ENCODE measurements at regions not wholly inside any gene's neighbourhood (a gene's known extent, or its start where the extent isn't known, plus 50 kb on each side); places are given as distances from the start of the nearest gene placed in this dataset.

DNA sequence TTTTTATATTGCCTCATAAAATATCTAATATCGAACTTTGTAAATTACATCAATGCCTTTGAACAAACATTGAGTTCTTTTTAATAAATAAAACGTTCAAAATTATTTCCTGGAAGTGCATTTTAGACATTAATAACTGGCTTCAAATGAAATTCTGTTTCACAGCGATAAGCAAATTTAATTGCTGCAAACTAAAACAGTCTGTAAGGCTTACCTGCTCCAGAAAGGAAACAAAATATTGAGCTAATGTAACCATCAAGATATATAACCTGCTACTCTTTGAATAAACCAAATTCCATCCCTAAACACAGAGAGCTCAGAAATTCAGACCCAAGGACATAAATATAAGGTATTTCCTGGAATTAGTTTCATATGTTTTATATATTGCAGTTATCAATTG lies 651.3 kb downstream of the MED13L start:
- Histone ChIP-seq H3K9me3 (replicated peaks; ENCODE audit: low read length) (no peaks in the 10 kb centered on the region), H3K36me3 (ENCODE audit: insufficient read depth, low read length) (no peaks in the 10 kb centered on the region), H3K27me3 (ENCODE audit: control insufficient read depth, insufficient read depth, low read length) (peaks cover 8% of the 10 kb centered on the region), H3K9ac (ENCODE audit: low read depth, low read length) (no peak overlapping the region), H3K4me2 (ENCODE audit: low read length) (no peak overlapping the region), H3K4me1 (ENCODE audit: control insufficient read depth, insufficient read depth, low read length) (no peaks in the 10 kb centered on the region), H3K4me3 (ENCODE audit: low read length) (no peak overlapping the region)

DNA sequence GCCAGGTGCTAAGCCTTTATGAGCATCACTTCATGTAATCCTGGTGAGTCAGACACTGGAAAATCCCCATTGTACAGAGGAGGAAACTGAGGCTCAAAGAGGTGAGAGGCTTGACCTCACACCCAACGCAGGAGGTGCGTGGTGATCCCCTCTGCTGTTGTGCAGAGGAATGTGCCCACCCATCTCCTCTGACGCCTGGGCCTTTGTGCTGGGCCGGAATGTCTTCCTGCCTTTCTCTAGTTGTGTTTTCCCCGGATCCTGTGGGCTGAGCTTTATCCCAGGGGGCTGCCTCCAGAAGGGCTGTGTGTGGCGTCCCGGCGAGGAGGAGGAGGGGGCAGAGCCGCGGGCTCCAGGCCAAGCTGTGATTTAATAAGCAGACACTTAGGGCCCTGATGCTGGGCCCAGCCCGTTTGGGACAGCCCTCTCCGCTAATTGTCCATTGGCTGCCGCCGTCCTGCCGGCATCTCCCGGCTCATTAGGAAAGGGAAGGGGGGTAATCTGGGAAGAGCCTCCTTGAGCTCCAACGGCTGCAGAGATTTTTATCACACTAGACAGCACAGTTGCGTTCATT lies 653.6 kb downstream of the MED13L start:
- Histone ChIP-seq H3K27me3 (ENCODE audit: control insufficient read depth, insufficient read depth, low read length) (peaks cover 8% of the 10 kb centered on the region), H3K4me2 (ENCODE audit: low read length) (no peak overlapping the region), H3K9me3 (replicated peaks; ENCODE audit: low read length) (no peaks in the 10 kb centered on the region), H3K9ac (ENCODE audit: low read depth, low read length) (no peak overlapping the region), H3K36me3 (ENCODE audit: insufficient read depth, low read length) (no peaks in the 10 kb centered on the region), H3K4me1 (ENCODE audit: control insufficient read depth, insufficient read depth, low read length) (no peaks in the 10 kb centered on the region), H3K4me3 (ENCODE audit: low read length) (no peak overlapping the region)

DNA sequence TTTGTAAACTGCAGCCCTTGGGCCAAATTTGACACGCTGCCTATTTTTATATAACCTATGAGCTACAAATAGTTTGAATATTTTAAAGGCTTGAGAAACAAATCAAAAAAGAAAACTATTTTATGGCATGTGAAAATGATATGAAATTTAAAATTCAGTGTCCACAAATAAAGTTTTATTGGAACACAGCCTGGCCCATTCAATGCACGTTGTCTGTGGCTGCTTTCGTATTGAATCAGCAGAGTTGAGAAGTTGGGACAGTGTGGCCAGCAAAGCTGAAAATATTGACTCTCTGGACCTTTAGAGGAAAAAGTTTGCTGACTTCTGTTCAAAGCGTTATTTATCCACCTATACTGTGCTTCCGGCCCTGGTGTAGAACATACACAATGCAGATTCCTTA lies 654.2 kb downstream of the MED13L start:
- Histone ChIP-seq H3K9me3 (replicated peaks; ENCODE audit: low read length) (no peaks in the 10 kb centered on the region), H3K4me2 (ENCODE audit: low read length) (no peak overlapping the region), H3K4me3 (ENCODE audit: low read length) (no peak overlapping the region), H3K27me3 (ENCODE audit: control insufficient read depth, insufficient read depth, low read length) (peaks cover 8% of the 10 kb centered on the region), H3K9ac (ENCODE audit: low read depth, low read length) (no peak overlapping the region), H3K36me3 (ENCODE audit: insufficient read depth, low read length) (no peaks in the 10 kb centered on the region), H3K4me1 (ENCODE audit: control insufficient read depth, insufficient read depth, low read length) (no peaks in the 10 kb centered on the region)

DNA sequence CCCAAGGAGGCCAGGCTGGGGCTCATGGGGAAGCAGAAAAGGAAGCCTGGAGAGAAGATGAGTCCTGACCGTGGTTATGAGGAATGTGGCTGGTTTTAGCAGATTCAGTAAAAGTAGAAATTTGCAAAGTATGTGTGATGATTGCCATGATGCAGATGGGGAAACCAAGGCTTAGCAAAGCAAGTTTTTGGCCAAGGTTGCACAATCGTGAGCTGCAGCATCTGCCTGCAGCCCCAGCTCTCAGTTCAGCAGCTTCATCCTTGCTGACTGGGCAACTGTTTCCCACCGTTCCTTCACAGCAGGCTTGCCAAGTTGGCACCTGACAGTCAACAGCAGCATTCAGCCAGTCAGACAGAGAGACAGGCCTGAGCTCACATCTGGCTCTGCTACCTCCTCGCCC lies 656.7 kb downstream of the MED13L start:
- Histone ChIP-seq H3K4me3 (ENCODE audit: low read length) (no peak overlapping the region), H3K4me1 (ENCODE audit: control insufficient read depth, insufficient read depth, low read length) (no peaks in the 10 kb centered on the region), H3K9me3 (replicated peaks; ENCODE audit: low read length) (no peaks in the 10 kb centered on the region)

DNA sequence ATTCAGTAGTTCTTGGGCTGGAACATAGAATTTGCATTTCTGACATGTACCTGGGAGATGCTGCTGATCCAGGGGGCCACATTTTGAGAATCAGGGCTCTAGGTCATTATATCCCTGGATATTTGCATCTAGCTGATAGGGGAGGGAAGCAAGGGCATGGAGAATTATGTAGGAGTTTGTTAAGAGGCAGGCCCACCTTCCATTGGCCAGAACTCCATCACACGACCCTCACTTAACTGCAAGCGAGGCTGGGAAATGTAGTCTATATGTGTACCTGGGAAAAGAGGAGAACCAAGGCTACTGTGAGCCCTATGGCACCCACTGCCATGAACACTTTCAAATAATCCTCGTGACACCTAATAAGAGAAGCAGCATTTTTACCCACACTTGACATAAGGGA lies 657.6 kb downstream of the MED13L start:
- Histone ChIP-seq H3K9me3 (replicated peaks; ENCODE audit: low read length) (no peaks in the 10 kb centered on the region), H3K27me3 (ENCODE audit: control insufficient read depth, insufficient read depth, low read length) (peaks cover 8% of the 10 kb centered on the region), H3K4me1 (ENCODE audit: control insufficient read depth, insufficient read depth, low read length) (no peaks in the 10 kb centered on the region), H3K4me3 (ENCODE audit: low read length) (no peak overlapping the region), H3K4me2 (ENCODE audit: low read length) (no peak overlapping the region), H3K9ac (ENCODE audit: low read depth, low read length) (no peak overlapping the region), H3K36me3 (ENCODE audit: insufficient read depth, low read length) (no peaks in the 10 kb centered on the region)

More for the DNA sequence above, 656.7 kb downstream of the MED13L start:
- H3K27me3 ChIP-seq (ENCODE audit: control insufficient read depth, insufficient read depth, low read length): peaks cover 8% of the 10 kb centered on the region
- no peak overlapping the region for H3K9ac ChIP-seq (ENCODE audit: low read depth, low read length)
- H3K4me2 ChIP-seq (ENCODE audit: low read length): no peak overlapping the region
- no peaks in the 10 kb centered on the region for H3K36me3 ChIP-seq (ENCODE audit: insufficient read depth, low read length)

DNA sequence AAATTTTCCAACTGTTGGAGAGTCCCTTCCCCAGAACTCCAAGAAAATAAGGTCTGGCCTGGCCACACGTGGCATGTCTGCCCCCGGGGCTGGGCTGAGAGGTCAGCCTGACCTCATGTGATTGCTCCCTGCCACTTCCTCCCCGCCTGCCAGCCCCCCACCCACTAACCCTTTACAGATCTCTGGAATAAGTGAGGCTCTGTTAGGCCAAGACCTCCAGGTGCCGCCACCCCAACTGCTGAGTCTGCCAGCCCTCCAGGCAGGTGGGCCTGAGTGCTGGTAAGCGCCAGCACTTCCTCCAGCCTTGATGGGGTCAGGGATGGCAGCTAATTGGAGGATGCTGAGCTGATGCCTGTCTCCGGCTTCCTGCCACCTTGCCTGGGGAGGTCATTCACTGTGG lies 658.4 kb downstream of the MED13L start:
- Histone ChIP-seq H3K4me1 (ENCODE audit: control insufficient read depth, insufficient read depth, low read length) (no peaks in the 10 kb centered on the region), H3K4me2 (ENCODE audit: low read length) (no peak overlapping the region), H3K4me3 (ENCODE audit: low read length) (no peak overlapping the region), H3K9ac (ENCODE audit: low read depth, low read length) (no peak overlapping the region), H3K9me3 (replicated peaks; ENCODE audit: low read length) (no peaks in the 10 kb centered on the region), H3K36me3 (ENCODE audit: insufficient read depth, low read length) (no peaks in the 10 kb centered on the region), H3K27me3 (ENCODE audit: control insufficient read depth, insufficient read depth, low read length) (peaks cover 8% of the 10 kb centered on the region)

DNA sequence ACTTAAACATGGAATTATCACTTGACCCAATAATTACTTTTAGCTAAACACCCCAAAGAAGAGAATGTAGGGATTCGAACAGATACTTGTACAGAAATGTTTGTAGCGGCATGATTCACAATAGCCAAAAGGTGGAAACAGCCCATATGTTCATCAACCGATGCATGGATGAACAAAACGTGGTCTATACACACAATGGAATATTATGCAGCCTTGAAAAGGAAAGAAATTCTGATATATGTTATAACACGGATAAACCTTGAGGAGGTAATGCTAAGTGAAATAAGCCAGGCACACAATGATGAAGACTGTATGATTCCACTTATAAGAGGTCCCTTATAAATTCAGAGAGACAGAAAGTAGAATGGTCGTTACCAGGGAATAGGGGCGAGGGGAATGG lies 659.4 kb downstream of the MED13L start:
- H3K9ac ChIP-seq (ENCODE audit: low read depth, low read length): no peak overlapping the region
- peaks cover 8% of the 10 kb centered on the region for H3K27me3 ChIP-seq (ENCODE audit: control insufficient read depth, insufficient read depth, low read length)
- no peak overlapping the region for H3K4me2 ChIP-seq (ENCODE audit: low read length)
- H3K4me3 ChIP-seq (ENCODE audit: low read length): no peak overlapping the region
- H3K9me3 ChIP-seq (replicated peaks; ENCODE audit: low read length): no peaks in the 10 kb centered on the region
- no peaks in the 10 kb centered on the region for H3K36me3 ChIP-seq (ENCODE audit: insufficient read depth, low read length)
- no peaks in the 10 kb centered on the region for H3K4me1 ChIP-seq (ENCODE audit: control insufficient read depth, insufficient read depth, low read length)

DNA sequence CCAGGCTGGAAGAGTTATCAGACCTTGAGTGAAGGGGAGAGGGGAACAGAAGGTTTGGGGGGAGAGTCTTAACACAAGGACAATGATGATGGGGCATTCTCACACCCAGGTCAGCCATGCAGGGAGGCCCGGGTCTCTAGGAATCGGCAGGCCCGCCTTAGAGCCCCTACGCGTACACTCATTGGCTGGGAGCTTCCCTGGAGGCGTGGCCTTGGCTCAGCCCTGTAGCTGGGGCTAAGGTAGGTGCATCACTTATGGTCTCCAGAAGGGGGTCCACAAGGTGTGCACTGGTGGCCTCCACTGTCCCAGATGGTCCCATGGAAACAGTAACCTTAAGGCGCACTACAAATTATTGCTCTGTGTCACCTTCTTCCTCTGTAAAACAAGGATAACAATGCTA lies 660.1 kb downstream of the MED13L start:
- Histone ChIP-seq H3K36me3 (ENCODE audit: insufficient read depth, low read length) (no peaks in the 10 kb centered on the region), H3K9ac (ENCODE audit: low read depth, low read length) (no peak overlapping the region), H3K4me3 (ENCODE audit: low read length) (no peak overlapping the region), H3K4me1 (ENCODE audit: control insufficient read depth, insufficient read depth, low read length) (no peaks in the 10 kb centered on the region), H3K4me2 (ENCODE audit: low read length) (no peak overlapping the region), H3K27me3 (ENCODE audit: control insufficient read depth, insufficient read depth, low read length) (peaks cover 8% of the 10 kb centered on the region), H3K9me3 (replicated peaks; ENCODE audit: low read length) (no peaks in the 10 kb centered on the region)

DNA sequence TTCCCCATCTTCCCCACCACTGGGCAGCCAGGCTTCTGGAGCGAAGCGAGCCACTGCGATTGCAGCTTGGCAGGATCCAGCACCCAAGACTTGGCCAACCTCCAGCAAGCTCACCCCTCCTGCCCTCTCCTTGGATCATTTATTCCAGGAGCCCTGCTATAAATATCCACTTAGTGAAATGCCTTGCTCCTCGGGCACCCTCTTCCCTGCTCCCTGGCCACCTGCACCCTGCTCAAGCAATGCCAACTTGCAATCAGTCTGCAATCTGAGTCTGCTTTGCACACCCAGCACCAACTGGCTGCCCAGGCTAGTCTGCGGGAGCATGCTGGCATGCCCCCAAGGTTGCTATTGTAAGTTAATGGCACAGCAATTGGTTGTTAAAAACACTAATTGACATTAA lies 666.0 kb downstream of the MED13L start:
- Histone ChIP-seq H3K4me1 (ENCODE audit: control insufficient read depth, insufficient read depth, low read length) (no peaks in the 10 kb centered on the region), H3K36me3 (ENCODE audit: insufficient read depth, low read length) (no peaks in the 10 kb centered on the region), H3K27me3 (ENCODE audit: control insufficient read depth, insufficient read depth, low read length) (peaks cover under 1% of the 10 kb centered on the region), H3K4me2 (ENCODE audit: low read length) (no peak overlapping the region), H3K9me3 (replicated peaks; ENCODE audit: low read length) (no peaks in the 10 kb centered on the region), H3K4me3 (ENCODE audit: low read length) (no peak overlapping the region), H3K9ac (ENCODE audit: low read depth, low read length) (no peak overlapping the region)

DNA sequence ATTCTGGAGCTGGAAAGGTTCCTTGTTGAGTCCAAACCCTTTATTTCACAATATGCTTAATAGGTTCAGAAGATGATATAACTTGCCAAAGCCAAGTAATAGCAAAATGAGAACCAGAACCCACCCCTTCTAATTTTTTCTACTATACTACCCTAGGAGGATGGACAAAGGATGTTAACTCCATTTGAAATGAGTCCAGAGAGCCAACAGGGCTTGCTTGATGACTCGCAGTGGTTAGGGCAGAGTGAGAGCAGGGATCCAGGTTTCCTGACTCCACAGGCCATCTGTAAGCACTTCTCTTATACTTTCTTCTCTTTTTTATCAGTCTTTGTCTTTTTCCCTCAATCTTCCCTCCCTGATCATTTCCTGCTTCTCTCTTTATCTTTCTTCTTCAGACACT lies 668.1 kb downstream of the MED13L start:
- H3K9me3 ChIP-seq (replicated peaks; ENCODE audit: low read length): no peaks in the 10 kb centered on the region
- no peak overlapping the region for H3K9ac ChIP-seq (ENCODE audit: low read depth, low read length)
- no peaks in the 10 kb centered on the region for H3K36me3 ChIP-seq (ENCODE audit: insufficient read depth, low read length)
- no peak overlapping the region for H3K4me2 ChIP-seq (ENCODE audit: low read length)
- H3K4me1 ChIP-seq (ENCODE audit: control insufficient read depth, insufficient read depth, low read length): no peaks in the 10 kb centered on the region
- H3K4me3 ChIP-seq (ENCODE audit: low read length): no peak overlapping the region
- H3K27me3 ChIP-seq (ENCODE audit: control insufficient read depth, insufficient read depth, low read length): peaks cover 11% of the 10 kb centered on the region

DNA sequence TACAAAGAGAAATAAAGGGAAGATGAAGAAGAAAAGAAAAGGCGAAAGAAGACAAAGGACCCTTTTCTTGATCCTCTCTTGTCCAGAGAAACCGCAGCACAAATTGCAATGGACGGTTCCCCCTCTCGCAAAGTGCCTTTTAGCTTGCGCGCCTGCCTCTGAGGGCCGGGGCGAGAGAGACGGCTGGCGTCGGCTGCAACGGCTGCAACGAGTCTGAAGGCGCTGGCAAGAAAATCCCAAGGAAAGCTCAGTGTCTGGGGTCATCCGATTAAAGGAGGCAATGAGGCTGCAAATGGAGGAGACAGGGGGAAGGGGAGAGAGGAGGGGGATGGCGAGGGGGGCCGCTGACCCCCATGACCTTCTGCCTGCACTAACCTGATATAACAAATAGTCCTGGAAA lies 671.5 kb downstream of the MED13L start:
- H3K9ac ChIP-seq (ENCODE audit: low read depth, low read length): no peak overlapping the region
- H3K4me3 ChIP-seq (ENCODE audit: low read length): no peak overlapping the region
- peaks cover 17% of the 10 kb centered on the region for H3K27me3 ChIP-seq (ENCODE audit: control insufficient read depth, insufficient read depth, low read length)
- H3K36me3 ChIP-seq (ENCODE audit: insufficient read depth, low read length): no peaks in the 10 kb centered on the region
- H3K9me3 ChIP-seq (replicated peaks; ENCODE audit: low read length): no peaks in the 10 kb centered on the region
- H3K4me2 ChIP-seq (ENCODE audit: low read length): no peak overlapping the region
- H3K4me1 ChIP-seq (ENCODE audit: control insufficient read depth, insufficient read depth, low read length): no peaks in the 10 kb centered on the region

DNA sequence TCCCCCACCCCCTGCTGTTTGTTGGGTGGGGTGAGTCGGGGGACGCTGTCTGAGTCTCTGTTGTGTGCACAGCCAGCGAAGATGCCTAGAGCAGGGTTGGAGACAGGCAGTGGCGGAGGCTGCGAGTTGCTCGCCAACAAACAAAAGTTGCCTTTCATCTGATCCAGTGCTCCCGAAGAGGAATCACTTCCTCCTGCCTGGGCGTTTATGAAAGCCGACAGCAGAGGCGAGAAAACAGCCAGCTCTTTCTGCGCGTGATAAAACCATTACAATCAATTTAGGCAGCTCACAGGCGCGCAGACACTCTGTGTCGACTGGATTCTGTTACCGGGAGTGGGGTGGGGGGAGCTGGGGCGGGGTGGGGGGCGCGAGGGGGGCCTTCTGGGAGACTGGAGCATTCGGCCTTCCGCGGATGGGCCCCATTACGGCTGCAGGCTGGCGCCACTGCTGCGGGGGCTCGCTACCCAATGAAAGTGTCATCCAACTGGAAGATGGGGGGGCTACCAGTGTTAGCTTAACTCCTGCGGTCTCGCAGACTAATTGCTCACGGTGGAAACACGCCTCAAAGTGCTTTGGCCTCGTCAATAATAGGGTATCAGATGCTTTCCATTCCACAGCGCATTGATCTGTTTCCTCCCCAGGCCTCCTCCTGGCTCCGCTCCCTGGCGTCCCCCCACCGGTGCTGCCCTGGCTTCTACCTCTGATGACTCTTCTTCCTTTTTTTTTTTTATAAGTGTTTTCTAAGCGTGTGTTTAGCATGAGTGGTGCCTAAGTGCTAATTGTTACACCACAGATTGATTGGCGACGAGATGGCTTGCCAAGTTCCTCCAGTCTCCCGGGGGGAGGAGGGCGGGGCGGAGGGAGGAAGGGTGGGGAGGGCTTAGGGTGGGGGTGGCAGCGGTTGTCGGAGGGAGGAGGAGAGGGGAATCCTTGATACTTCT lies 678.4 kb downstream of the MED13L start:
- H3K9ac ChIP-seq (ENCODE audit: low read depth, low read length): no peak overlapping the region
- no peaks in the 10 kb centered on the region for H3K9me3 ChIP-seq (replicated peaks; ENCODE audit: low read length)
- H3K4me3 ChIP-seq (ENCODE audit: low read length): no peak overlapping the region
- H3K36me3 ChIP-seq (ENCODE audit: insufficient read depth, low read length): no peaks in the 10 kb centered on the region
- H3K4me2 ChIP-seq (ENCODE audit: low read length): peak overlapping the region; percentile 55
- peaks cover 6% of the 10 kb centered on the region for H3K4me1 ChIP-seq (ENCODE audit: control insufficient read depth, insufficient read depth, low read length)
- H3K27me3 ChIP-seq (ENCODE audit: control insufficient read depth, insufficient read depth, low read length): peaks cover 27% of the 10 kb centered on the region

Measured in skeletal muscle satellite cell (primary cell).